ENCODE measurements at regions not wholly inside any gene's neighbourhood (a gene's known extent, or its start where the extent isn't known, plus 50 kb on each side); places are given as distances from the start of the nearest gene placed in this dataset.

DNA sequence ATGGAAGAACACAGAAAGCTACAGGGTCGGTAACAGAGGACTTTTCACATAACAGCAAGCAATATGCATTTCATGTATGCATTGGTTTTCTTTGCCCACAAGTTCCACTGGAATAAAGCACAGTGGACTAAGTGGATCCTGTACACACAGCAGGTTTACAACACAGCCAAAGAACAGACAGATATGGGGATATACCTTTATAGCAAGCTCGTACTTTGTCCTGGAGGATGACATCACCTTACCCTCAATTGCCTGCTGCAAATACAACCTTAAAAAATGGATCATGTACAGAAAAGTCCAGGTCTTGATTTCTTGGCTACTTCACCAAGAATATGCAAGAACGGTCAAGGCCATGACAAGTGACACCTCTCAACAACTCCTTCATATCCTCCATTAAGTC, 1445.5 kb downstream of the MAT2B start:
- no peak for FAIRE-seq
- no peak for TF ChIP-seq POLR2A (IDR thresholded peaks at IDR 0.05; ENCODE audit: low read depth, low read length)
- DNase-seq (ENCODE audit: insufficient read length, low spot score) = no peak

DNA sequence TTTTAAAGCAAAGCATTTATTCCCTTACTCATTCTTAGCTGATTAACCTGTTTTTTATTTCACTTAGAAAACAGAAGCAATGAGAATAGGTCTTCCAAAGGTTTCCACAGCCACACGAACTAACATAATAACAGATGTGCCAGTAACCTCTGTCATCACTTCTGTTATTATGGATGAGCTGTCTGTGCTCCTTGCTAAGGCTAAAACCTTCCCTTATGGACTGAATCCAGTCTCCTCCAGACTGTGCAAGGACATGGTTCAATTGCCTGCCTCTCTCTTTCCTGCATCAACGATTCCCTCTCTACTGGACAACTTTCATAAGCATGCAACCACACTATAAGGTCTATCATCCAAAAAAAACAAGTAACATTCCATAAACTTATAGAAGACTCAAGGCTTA, 1446.2 kb downstream of the MAT2B start:
- no peak for FAIRE-seq
- TF ChIP-seq POLR2A (IDR thresholded peaks at IDR 0.05; ENCODE audit: low read depth, low read length) = no peak
- DNase-seq (ENCODE audit: insufficient read length, low spot score) = no peak

DNA sequence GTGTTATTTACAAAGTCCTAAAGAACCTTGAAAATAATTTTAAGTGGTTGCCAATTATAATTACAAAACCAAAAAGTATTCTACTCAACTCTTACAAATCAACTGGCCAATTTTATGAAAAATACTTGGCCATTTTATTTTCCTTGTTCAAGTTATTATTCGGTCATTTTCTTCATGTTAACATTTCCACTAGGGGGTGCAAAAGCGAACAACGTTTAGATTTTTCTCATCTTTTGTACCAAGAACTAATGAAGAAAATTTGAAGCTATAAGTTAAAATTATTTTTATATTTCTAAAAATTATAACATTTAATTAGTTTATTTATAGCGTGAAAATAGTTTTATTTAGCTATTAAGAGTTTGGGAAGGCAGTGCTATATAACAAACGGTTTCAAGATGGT, 1453.3 kb downstream of the MAT2B start:
- TF ChIP-seq POLR2A (IDR thresholded peaks at IDR 0.05; ENCODE audit: low read depth, low read length) = no peak
- DNase-seq (ENCODE audit: insufficient read length, low spot score) (no peak), FAIRE-seq (no peak)

DNA sequence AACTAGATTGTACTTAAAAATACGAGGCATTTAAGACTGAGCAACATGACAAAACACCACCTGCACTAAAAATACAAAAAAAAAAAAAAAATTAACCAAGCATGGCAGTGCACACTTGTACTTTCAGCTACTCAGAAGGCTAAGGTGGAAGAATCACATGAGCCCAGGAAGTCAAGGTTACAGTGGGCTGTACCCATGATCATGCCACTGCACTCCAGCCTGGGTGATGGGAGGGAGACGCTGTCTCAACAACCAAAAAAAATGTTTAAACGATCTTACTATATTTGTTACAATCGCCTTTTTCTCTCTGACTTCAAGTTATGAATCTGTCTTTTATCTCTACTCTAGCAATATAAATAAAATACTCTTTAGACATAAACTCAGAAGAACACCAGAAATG, 1454.3 kb downstream of the MAT2B start:
- no peak for DNase-seq (ENCODE audit: insufficient read length, low spot score)
- TF ChIP-seq POLR2A (IDR thresholded peaks at IDR 0.05; ENCODE audit: low read depth, low read length) = no peak
- FAIRE-seq = no peak

DNA sequence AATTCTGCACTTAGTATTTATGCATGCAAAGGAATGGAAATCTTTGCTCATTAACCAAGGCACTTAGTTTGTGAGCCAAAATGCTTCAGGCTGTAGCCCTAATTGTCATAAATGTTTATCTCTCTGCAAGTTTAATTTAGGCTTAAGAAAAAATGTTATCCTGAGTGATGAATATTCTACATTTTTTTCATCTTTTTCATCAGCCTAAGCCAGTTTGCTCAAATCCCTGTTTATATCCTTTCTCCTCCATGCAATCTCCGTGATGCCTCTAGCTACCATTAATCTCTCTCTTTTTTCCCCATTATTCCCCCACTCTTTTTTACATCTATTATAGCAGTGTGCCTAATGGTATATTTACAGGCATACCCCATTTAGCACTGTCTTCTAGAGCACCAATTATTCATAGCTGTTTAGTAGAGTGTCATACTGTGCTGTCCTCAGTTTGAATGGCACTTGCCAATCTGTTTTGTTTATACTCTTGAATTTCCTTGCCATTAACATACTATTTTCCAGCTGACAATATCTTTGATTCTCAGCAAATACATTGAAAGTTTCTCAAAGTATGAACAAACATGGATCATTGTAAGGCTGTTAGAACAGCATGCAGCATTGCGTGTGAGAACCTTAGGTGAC, 1457.0 kb downstream of the MAT2B start:
- no peak for FAIRE-seq
- DNase-seq (ENCODE audit: insufficient read length, low spot score) = no peak
- TF ChIP-seq POLR2A (IDR thresholded peaks at IDR 0.05; ENCODE audit: low read depth, low read length) = no peak

DNA sequence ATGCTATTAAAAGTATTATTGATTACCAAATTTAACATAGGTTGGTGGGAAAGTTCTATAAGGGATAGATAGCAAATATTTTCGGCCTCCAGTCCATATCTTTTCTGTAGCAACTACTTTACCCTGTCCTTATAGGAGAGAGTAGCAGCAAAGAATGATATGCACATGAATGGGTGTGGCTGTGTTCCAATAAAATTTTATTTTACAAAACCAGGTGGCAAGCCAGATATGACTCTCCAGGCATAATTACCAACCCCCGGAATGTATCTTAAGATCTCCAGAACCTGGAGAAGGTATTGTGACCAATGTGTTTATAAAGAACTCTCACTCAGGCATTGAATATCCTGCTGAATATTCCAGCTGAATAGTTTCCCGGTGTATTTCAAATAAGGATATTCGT, 1461.2 kb downstream of the MAT2B start:
- FAIRE-seq (no peak), DNase-seq (ENCODE audit: insufficient read length, low spot score) (no peak)
- TF ChIP-seq POLR2A (IDR thresholded peaks at IDR 0.05; ENCODE audit: low read depth, low read length) = no peak

DNA sequence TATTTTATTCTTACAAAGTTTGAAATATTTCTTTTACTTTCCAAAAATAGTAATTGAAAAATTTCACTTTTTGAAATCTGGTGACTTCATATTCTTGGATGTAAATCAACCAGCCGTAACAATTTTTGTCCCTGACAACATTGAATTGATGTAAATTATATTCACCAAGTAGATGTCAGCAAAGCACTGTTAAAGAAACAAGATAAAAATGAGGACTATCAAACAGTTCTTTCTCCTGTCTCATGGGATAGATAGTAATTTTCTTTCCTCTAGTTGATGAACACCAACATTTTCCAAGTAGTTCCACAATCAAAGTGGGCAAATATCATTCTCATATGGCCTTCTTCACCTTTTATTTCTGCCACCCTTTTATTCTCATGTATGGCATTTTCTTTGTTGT, 1461.9 kb downstream of the MAT2B start:
- DNase-seq (ENCODE audit: insufficient read length, low spot score) = no peak
- TF ChIP-seq POLR2A (IDR thresholded peaks at IDR 0.05; ENCODE audit: low read depth, low read length) = no peak
- no peak for FAIRE-seq

DNA sequence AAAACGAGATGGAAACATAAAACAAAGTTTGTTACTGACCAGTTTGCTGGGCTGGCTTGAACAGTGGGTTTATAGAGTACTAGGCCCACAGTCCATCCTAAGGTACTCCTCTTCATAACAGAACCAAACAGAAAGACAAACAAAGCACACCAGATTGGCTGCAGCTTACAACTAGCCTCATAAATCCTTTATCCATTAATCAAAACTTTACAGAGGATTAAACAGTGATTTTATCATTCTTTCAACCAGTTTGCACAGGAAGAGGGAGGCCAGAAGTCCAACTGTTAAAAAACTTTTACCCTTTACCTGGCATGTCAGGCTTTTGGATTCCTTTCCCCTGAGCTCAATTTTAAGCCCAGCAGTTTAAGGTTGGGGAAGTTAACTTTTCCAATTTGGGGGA, 1467.6 kb downstream of the MAT2B start:
- no peak for TF ChIP-seq POLR2A (IDR thresholded peaks at IDR 0.05; ENCODE audit: low read depth, low read length)
- no peak for FAIRE-seq

DNA sequence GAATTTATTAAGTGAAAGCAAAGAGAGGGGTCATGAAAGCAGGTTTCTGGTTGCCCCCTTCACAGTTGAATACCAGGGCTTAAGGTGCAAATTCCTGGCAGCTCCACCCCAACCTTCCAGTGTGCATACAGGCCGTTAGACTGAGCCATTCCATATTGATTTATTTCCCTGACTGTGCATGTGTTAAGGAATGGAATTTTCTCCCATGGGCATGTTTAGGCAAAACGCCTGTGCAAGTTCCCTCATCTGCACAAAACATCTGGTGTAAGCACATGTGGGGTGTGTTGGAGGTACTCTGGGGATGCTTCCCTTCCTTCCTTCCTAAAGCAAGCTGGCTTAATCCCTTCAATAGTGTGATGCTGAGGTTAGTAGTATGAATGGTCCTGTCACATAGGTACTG, 1470.6 kb downstream of the MAT2B start:
- no peak for FAIRE-seq
- no peak for TF ChIP-seq POLR2A (IDR thresholded peaks at IDR 0.05; ENCODE audit: low read depth, low read length)
- no peak for DNase-seq (ENCODE audit: insufficient read length, low spot score)

More for the DNA sequence above, 1467.6 kb downstream of the MAT2B start:
- no peak for DNase-seq (ENCODE audit: insufficient read length, low spot score)

DNA sequence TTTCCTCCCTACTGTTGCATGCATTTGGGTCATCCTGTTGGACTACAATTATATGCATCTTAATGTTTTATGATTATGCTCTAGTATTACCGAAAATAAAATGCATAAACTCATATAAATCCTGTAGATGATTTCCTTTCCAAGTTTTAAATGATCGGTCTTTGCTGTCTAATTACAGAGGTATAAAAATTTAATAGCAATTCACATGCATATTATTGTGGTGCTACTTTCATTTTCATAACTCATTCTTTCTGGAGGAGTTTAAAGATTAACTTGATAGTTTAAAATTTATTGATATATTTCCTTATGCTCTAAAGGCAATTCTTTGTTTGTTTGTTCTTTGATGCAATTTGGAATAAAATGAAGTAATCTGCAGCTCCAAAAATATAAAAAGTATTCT, 1475.1 kb downstream of the MAT2B start:
- FAIRE-seq (no peak), DNase-seq (ENCODE audit: insufficient read length, low spot score) (no peak)
- no peak for TF ChIP-seq POLR2A (IDR thresholded peaks at IDR 0.05; ENCODE audit: low read depth, low read length)

DNA sequence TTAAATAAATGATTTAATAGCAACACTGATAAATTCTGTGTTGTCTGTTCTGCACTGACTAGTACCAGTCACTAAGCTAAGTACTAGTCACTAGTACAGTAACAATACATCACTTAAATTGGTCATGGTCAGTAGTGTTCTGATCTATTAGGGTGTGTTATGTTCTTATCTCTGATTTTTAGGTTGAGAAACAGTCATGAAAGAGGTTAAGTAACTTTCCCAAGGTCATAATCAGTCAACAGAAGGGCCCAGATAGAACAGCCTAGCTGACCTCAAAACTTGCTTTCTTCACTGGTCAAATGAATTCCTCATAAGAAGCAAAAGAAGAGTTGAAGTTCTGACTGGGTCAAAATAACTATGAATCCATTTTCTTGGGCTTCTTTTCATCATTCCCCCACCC, 1492.7 kb downstream of the MAT2B start:
- no peak for DNase-seq (ENCODE audit: insufficient read length, low spot score)
- no peak for TF ChIP-seq POLR2A (IDR thresholded peaks at IDR 0.05; ENCODE audit: low read depth, low read length)
- FAIRE-seq = no peak

DNA sequence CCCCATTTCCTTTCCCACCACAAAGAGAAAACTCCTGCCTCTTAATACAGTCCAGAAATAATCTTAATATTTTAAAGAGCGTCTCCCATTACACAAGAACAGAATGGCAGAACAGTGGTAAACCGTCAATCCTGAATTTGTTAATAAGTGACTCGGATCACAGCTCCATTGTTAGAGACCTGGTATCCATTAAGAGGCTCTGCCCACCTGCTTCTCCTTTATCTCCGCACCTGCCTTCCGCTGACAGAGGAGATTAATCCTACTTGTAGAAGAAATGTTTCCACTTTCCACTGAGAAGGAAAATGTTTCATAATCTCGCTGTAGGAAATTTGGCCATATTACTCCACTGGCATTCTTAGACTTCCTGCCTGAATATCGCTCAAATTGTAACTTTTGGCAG, 1493.2 kb downstream of the MAT2B start:
- no peak for TF ChIP-seq POLR2A (IDR thresholded peaks at IDR 0.05; ENCODE audit: low read depth, low read length)
- FAIRE-seq (no peak), DNase-seq (ENCODE audit: insufficient read length, low spot score) (no peak)

DNA sequence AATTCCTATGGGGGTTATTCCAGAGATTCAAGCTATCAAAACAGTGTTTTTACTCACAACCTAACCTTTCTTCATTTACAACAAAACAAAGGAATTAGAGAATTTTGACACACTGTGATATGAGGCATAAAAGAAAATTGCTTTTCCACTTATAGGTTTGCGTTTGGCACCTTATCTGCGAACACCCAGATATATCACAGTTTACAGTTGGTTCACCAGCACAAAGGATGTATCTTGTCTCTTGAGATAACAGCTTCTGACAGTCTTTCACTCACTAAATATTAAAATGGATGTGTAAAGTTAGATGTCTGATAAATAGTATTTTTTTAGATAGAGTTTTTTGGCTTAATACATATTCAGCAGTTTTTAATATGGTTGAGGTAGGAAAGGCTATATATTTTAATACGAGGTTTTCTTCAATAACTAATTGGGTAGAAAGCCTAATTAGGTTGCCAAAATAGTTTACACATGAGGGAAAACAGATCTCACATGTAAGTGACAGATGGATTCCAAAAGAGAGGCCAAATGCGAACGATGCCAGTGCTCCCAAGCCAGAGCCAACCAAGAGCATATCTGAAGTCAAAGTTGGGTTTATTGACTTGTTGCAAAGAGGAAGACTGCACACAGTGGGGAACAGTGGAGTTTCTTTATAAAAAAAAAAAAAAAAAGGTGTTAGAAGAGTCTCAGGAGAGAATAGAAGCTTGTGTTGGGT, 1495.2 kb downstream of the MAT2B start:
- FAIRE-seq (no peak), DNase-seq (ENCODE audit: insufficient read length, low spot score) (no peak)
- TF ChIP-seq POLR2A (IDR thresholded peaks at IDR 0.05; ENCODE audit: low read depth, low read length) = no peak

DNA sequence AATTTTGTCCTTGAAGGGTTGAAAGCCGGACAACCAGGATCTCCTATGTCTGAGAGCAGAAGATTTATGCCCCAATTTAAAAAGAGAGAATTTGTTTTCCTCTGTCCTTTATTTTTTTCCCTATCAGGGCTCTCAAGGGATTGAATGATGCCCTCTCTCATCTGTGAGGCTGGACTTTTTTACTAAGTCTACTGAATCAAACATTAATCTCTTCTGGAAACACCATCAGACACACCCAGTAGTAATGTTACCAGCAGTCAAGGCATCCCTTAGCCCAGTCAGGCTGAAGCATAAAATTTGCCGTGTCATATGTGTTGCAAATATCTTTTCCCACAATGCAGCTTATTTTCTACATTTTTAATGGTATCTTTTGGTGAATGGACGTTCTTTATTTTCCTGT, 1497.9 kb downstream of the MAT2B start:
- TF ChIP-seq POLR2A (IDR thresholded peaks at IDR 0.05; ENCODE audit: low read depth, low read length) = no peak
- FAIRE-seq = no peak
- no peak for DNase-seq (ENCODE audit: insufficient read length, low spot score)

DNA sequence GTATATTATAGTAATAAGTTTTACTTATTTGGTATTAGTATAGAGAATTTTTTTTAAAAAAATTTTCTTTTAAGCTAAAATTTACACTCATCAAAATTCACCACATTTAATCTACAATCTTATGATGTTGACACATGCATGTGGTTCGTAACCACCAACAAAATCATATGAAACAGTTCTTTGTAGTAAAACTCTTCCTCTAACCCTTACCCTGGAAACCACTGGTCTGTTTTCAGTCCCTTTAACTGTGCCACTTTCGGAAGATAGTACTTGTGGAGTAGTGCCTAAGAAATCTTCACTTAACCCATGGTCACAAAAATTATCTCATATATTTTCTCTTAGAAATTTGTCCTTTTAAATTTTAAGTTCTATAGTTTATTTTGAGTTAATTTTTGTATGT, 1498.8 kb downstream of the MAT2B start:
- DNase-seq (ENCODE audit: insufficient read length, low spot score) (no peak), FAIRE-seq (no peak)
- no peak for TF ChIP-seq POLR2A (IDR thresholded peaks at IDR 0.05; ENCODE audit: low read depth, low read length)

All from H54 (cell line).